ENCODE measurements at regions not wholly inside any gene's neighbourhood (a gene's known extent, or its start where the extent isn't known, plus 50 kb on each side); places are given as distances from the start of the nearest gene placed in this dataset.

- ChIA-PET POLR2A (no interaction called here), CTCF (no interaction called here)
- ATAC-seq = no peak
- Mint-ChIP-seq H3K36me3 (peaks cover 3% of the 10 kb centered on the region; the same call in 1 of the 2 replicates), H3K4me1 (no peaks in the 10 kb centered on the region), H3K27me3 (ENCODE audit: low read depth) (no peaks in the 10 kb centered on the region; the same call in 1 of the 2 replicates), H3K9me3 (peaks cover 15% of the 10 kb centered on the region), H3K27ac (no peak overlapping the region), H3K4me3 (no peak overlapping the region)
- TF ChIP-seq ATF1 (CRISPR knock-in tag; IDR thresholded peaks at IDR 0.05) = no peak
- TF ChIP-seq ZNF219 (CRISPR knock-in tag; IDR thresholded peaks at IDR 0.05; ENCODE audit: borderline replicate concordance) = no peak
- TF ChIP-seq ELF4 (CRISPR knock-in tag; IDR thresholded peaks at IDR 0.05; ENCODE audit: low read depth) = no peak
- TF ChIP-seq E2F5 (CRISPR knock-in tag; IDR thresholded peaks at IDR 0.05) = no peak
- no peak for TF ChIP-seq JUN (CRISPR knock-in tag; IDR thresholded peaks at IDR 0.05)
- TF ChIP-seq ZBTB43 (CRISPR knock-in tag; IDR thresholded peaks at IDR 0.05) = no peak
- no peak for TF ChIP-seq ATF3 (CRISPR knock-in tag; conservative IDR thresholded peaks at IDR 0.05)
- no peak for DNase-seq (ENCODE audit: low spot score)
Measured at GRCh38 chr15:96019114-96019513, 311.4 kb upstream of the NR2F2 start.

- no peaks in the 10 kb centered on the region; the same call in 1 of the 2 replicates for H3K27me3 Mint-ChIP-seq (ENCODE audit: low read depth)
- TF ChIP-seq SOX15 (CRISPR knock-in tag; IDR thresholded peaks at IDR 0.05) (no peak), PREB (CRISPR knock-in tag; IDR thresholded peaks at IDR 0.05; ENCODE audit: borderline replicate concordance) (no peak), RORB (CRISPR knock-in tag; IDR thresholded peaks at IDR 0.05) (no peak), ZNF423 (CRISPR knock-in tag; IDR thresholded peaks at IDR 0.05) (no peak)
- ChIA-PET POLR2A (no interaction called here), CTCF (no interaction called here)
- H3K36me3 Mint-ChIP-seq = peaks cover 3% of the 10 kb centered on the region; the same call in 1 of the 2 replicates
- no peak overlapping the region for H3K4me3 Mint-ChIP-seq
- peaks cover 17% of the 10 kb centered on the region for H3K9me3 Mint-ChIP-seq
- no peak overlapping the region for H3K27ac Mint-ChIP-seq
- DNase-seq (ENCODE audit: low spot score) = no peak
- no peak for ATAC-seq
- no peaks in the 10 kb centered on the region for H3K4me1 Mint-ChIP-seq
Measured at GRCh38 chr15:96020133-96020532, 310.4 kb upstream of the NR2F2 start.

- Mint-ChIP-seq H3K36me3 (peaks cover 3% of the 10 kb centered on the region; the same call in 1 of the 2 replicates), H3K27me3 (ENCODE audit: low read depth) (no peaks in the 10 kb centered on the region; the same call in 1 of the 2 replicates), H3K9me3 (peaks cover 17% of the 10 kb centered on the region), H3K4me1 (no peaks in the 10 kb centered on the region), H3K27ac (no peak overlapping the region), H3K4me3 (no peak overlapping the region)
- no peak for TF ChIP-seq ZNF423 (CRISPR knock-in tag; IDR thresholded peaks at IDR 0.05)
- no peak for TF ChIP-seq ESRRA (CRISPR knock-in tag; IDR thresholded peaks at IDR 0.05; ENCODE audit: borderline replicate concordance)
- TF ChIP-seq CTCF (IDR thresholded peaks at IDR 0.05) = no peak
- no peak for TF ChIP-seq USF1 (CRISPR knock-in tag; IDR thresholded peaks at IDR 0.05)
- no peak for TF ChIP-seq ETV6 (CRISPR knock-in tag; IDR thresholded peaks at IDR 0.05)
- TF ChIP-seq NFYB (CRISPR knock-in tag; conservative IDR thresholded peaks at IDR 0.05; ENCODE audit: low read depth) = no peak
- no peak for TF ChIP-seq TP53 (CRISPR knock-in tag; IDR thresholded peaks at IDR 0.05)
- TF ChIP-seq ATF6 (CRISPR knock-in tag; IDR thresholded peaks at IDR 0.05) = no peak
- TF ChIP-seq SP1 (CRISPR knock-in tag; conservative IDR thresholded peaks at IDR 0.05) = no peak
- TF ChIP-seq ZNF396 (CRISPR knock-in tag; IDR thresholded peaks at IDR 0.05; ENCODE audit: borderline replicate concordance) = no peak
- DNase-seq (ENCODE audit: low spot score) = no peak
- ATAC-seq = no peak
- ChIA-PET CTCF (no interaction called here), POLR2A (no interaction called here)
Measured at GRCh38 chr15:96020797-96021196, 309.7 kb upstream of the NR2F2 start.
